NOMO-1 (cell line): ENCODE measurements at regions not wholly inside any gene's neighbourhood (a gene's known extent, or its start where the extent isn't known, plus 50 kb on each side); places are given as distances from the start of the nearest gene placed in this dataset.

Experiments used
- DNase-seq, 2 experiments: peaks; one replicate each; lab custom pipeline; 2025; ENCODE audit not compliant: unreplicated experiment in 2 of 2; lab: John Stamatoyannopoulos, UW

GRCh38 chr9:135230386-135230765 is 142.9 kb downstream of the OLFM1 start:
- no peak for DNase-seq

GRCh38 chr9:135230817-135231520 is 143.5 kb downstream of the OLFM1 start:
- DNase-seq: no peak

- DNase-seq: no peak
Observed at GRCh38 chr9:135239100-135239768, 151.8 kb downstream of the OLFM1 start.

GRCh38 chr9:135239769-135240141 is 152.3 kb downstream of the OLFM1 start:
- no peak for DNase-seq

GRCh38 chr9:135240222-135240621 is 152.8 kb downstream of the OLFM1 start:
- DNase-seq: no peak

- DNase-seq: no peak
Observed at GRCh38 chr9:135240871-135241311, 153.4 kb downstream of the OLFM1 start.

- no peak for DNase-seq
Observed at GRCh38 chr9:135241381-135242048, 154.0 kb downstream of the OLFM1 start.

GRCh38 chr9:135242049-135242396 is 154.6 kb downstream of the OLFM1 start:
- no peak for DNase-seq

- no peak for DNase-seq
Observed at GRCh38 chr9:135242406-135242805, 154.9 kb downstream of the OLFM1 start.

- no peak for DNase-seq
Observed at GRCh38 chr9:135243201-135244190, 156.0 kb downstream of the OLFM1 start.

GRCh38 chr9:135244271-135245221 is 157.1 kb downstream of the OLFM1 start:
- DNase-seq: no peak

GRCh38 chr9:135245482-135246247 is 158.2 kb downstream of the OLFM1 start:
- DNase-seq: no peak

- no peak for DNase-seq
Observed at GRCh38 chr9:135246248-135247205, 159.1 kb downstream of the OLFM1 start.

GRCh38 chr9:135247227-135247930 is 159.9 kb downstream of the OLFM1 start:
- DNase-seq: no peak

GRCh38 chr9:135248111-135248510 is 160.6 kb downstream of the OLFM1 start:
- DNase-seq: no peak

GRCh38 chr9:135248721-135249120 is 161.3 kb downstream of the OLFM1 start:
- no peak for DNase-seq

- no peak for DNase-seq
Observed at GRCh38 chr9:135249191-135249590, 161.7 kb downstream of the OLFM1 start.
